GM23338 (cell line): ENCODE measurements at regions not wholly inside any gene's neighbourhood (a gene's known extent, or its start where the extent isn't known, plus 50 kb on each side); places are given as distances from the start of the nearest gene placed in this dataset.

Experiments
- ATAC-seq: fragments of 200-7000 bp; cut with Tn5 transposase; 3 replicates; pipeline ENCODE4 v1.9.1; 2020
- DNase-seq: peaks from one replicate; pipeline ENCODE4 v3.0.0-alpha.2; 2015; ENCODE audit warnings: low spot score
- H2AFZ ChIP-seq: fragments of 200-600 bp; sonication (generic); 2 replicates; pipeline ENCODE4 v1.8.0; 2016; ENCODE audit warnings: antibody characterized with exemption, mild to moderate bottlenecking, moderate library complexity
- H3F3A ChIP-seq: fragments of 200-600 bp; sonication (generic); replicated peaks from 2 replicates; pipeline ENCODE4 v1.8.0; 2017; ENCODE audit warnings: antibody characterized with exemption, mixed run types, low read depth
- H3K27ac ChIP-seq: fragments of 200-600 bp; sonication (generic); 2 replicates; pipeline ENCODE4 v1.6.1; 2016; ENCODE audit warnings: low read depth
- H3K27me3 ChIP-seq: fragments of 200-600 bp; sonication (generic); 2 replicates; pipeline ENCODE4 v1.8.0; 2016; ENCODE audit warnings: mild to moderate bottlenecking, mixed run types, moderate library complexity; ENCODE audit not compliant: insufficient read depth
- H3K36me3 ChIP-seq: fragments of 200-600 bp; sonication (generic); 2 replicates; pipeline ENCODE4 v1.8.0; 2016; ENCODE audit warnings: mild to moderate bottlenecking; ENCODE audit not compliant: insufficient read depth
- H3K4me1 ChIP-seq: fragments of 200-600 bp; sonication (generic); 2 replicates; pipeline ENCODE4 v1.8.0; 2016; ENCODE audit warnings: mild to moderate bottlenecking, moderate library complexity; ENCODE audit not compliant: insufficient read depth
- H3K4me2 ChIP-seq: fragments of 200-600 bp; sonication (generic); 2 replicates; pipeline ENCODE4 v1.7.1; 2017; ENCODE audit warnings: mixed run types
- H3K4me3 ChIP-seq: fragments of 200-600 bp; sonication (generic); 2 replicates; pipeline ENCODE4 v1.6.1; 2016; ENCODE audit warnings: mixed run types
- H3K79me2 ChIP-seq: fragments of 200-600 bp; sonication (generic); replicated peaks from 2 replicates; pipeline ENCODE4 v1.8.0; 2017; ENCODE audit warnings: mild to moderate bottlenecking; ENCODE audit not compliant: insufficient read depth
- H3K9me2 ChIP-seq: fragments of 200-600 bp; sonication (generic); 2 replicates; pipeline ENCODE4 v1.8.0; 2017; ENCODE audit not compliant: insufficient read depth
- H4K20me1 ChIP-seq: fragments of 200-600 bp; sonication (generic); replicated peaks from 2 replicates; pipeline ENCODE4 v1.8.0; 2017; ENCODE audit warnings: mild to moderate bottlenecking; ENCODE audit not compliant: insufficient read depth
- H3K27ac Mint-ChIP-seq: 2 replicates; pipeline ENCODE4 v1.8.0; 2020; ENCODE audit warnings: inconsistent platforms, mild to moderate bottlenecking, moderate library complexity, mixed read lengths
- H3K27me3 Mint-ChIP-seq: 3 replicates; pipeline ENCODE4 v1.8.0; 2022; ENCODE audit warnings: low read depth, mild to moderate bottlenecking, moderate library complexity, mixed read lengths, inconsistent platforms; ENCODE audit not compliant: insufficient read depth, poor library complexity
- H3K36me3 Mint-ChIP-seq: 3 replicates; pipeline ENCODE4 v1.8.0; 2021; ENCODE audit warnings: low read depth, mild to moderate bottlenecking, inconsistent platforms, moderate library complexity, mixed read lengths
- H3K4me1 Mint-ChIP-seq: 3 replicates; pipeline ENCODE4 v1.8.0; 2020; ENCODE audit warnings: mild to moderate bottlenecking, inconsistent platforms, mixed read lengths
- H3K4me3 Mint-ChIP-seq: 3 replicates; pipeline ENCODE4 v1.8.0; 2021; ENCODE audit warnings: moderate library complexity, mild to moderate bottlenecking, inconsistent platforms, mixed read lengths
- H3K9me3 Mint-ChIP-seq: 3 replicates; pipeline ENCODE4 v1.8.0; 2020; ENCODE audit warnings: moderate library complexity, mild to moderate bottlenecking, inconsistent platforms, mixed read lengths
- CREB1 ChIP-seq: fragments of 250-450 bp; sonication (Bioruptor Pico); IDR thresholded peaks from 2 replicates; pipeline ENCODE4 v1.5.0; 2020; ENCODE audit warnings: low read depth, mild to moderate bottlenecking, moderate library complexity
- EZH2 ChIP-seq: fragments of 200-600 bp; sonication (generic); IDR thresholded peaks from one replicate; pipeline ENCODE4 v1.8.0; 2017; ENCODE audit warnings: antibody characterized with exemption, mild to moderate bottlenecking, low read depth; ENCODE audit not compliant: unreplicated experiment
- EZH2phosphoT487 ChIP-seq: fragments of 200-600 bp; sonication (generic); IDR thresholded peaks from one replicate; pipeline ENCODE4 v1.8.1; 2018; ENCODE audit warnings: antibody characterized with exemption; ENCODE audit not compliant: unreplicated experiment
- JUNB ChIP-seq: IDR thresholded peaks from one replicate; pipeline ENCODE4 v1.6.1; 2016; ENCODE audit warnings: antibody characterized with exemption; ENCODE audit not compliant: unreplicated experiment
- NANOG ChIP-seq: IDR thresholded peaks from 2 replicates; pipeline ENCODE4 v1.6.1; 2016; ENCODE audit warnings: antibody characterized with exemption, borderline replicate concordance
- POLR2AphosphoS5 ChIP-seq: IDR thresholded peaks from 2 replicates; pipeline ENCODE4 v1.6.1; 2016; ENCODE audit warnings: antibody characterized with exemption, low read depth
- STAT1 ChIP-seq: IDR thresholded peaks from one replicate; pipeline ENCODE4 v1.6.1; 2016; ENCODE audit warnings: antibody characterized with exemption; ENCODE audit not compliant: unreplicated experiment
- ZNF331 ChIP-seq: fragments of 250-450 bp; sonication (Bioruptor Pico); IDR thresholded peaks from 2 replicates; pipeline ENCODE4 v1.5.0; 2020; ENCODE audit warnings: low read depth, mild to moderate bottlenecking, moderate library complexity
- TF ChIP-seq, protein P1 (sequence below): IDR thresholded peaks from one replicate; pipeline ENCODE4 v1.6.1; 2018; ENCODE audit warnings: antibody characterized with exemption; ENCODE audit not compliant: unreplicated experiment
- TF ChIP-seq, protein P2 (sequence below): IDR thresholded peaks from 2 replicates; pipeline ENCODE4 v1.6.1; 2016; ENCODE audit warnings: antibody characterized with exemption
- TF ChIP-seq, protein P3 (sequence below), 2 experiments: fragments of 200-600 bp in 1 of 2; sonication (generic) in 1 of 2; conservative IDR thresholded peaks; 2 replicates each; pipeline versions ENCODE4 v1.5.1 to v1.6.1; 2016 to 2017; ENCODE audit warnings: antibody characterized with exemption in 2 of 2, low read depth in 2 of 2, mild to moderate bottlenecking in 2 of 2, moderate library complexity in 1 of 2
- TF ChIP-seq, protein P4 (sequence below): fragments of 250-450 bp; sonication (Bioruptor Pico); IDR thresholded peaks from 2 replicates; pipeline ENCODE4 v1.5.0; 2020; ENCODE audit warnings: mild to moderate bottlenecking, moderate library complexity

DNA sequence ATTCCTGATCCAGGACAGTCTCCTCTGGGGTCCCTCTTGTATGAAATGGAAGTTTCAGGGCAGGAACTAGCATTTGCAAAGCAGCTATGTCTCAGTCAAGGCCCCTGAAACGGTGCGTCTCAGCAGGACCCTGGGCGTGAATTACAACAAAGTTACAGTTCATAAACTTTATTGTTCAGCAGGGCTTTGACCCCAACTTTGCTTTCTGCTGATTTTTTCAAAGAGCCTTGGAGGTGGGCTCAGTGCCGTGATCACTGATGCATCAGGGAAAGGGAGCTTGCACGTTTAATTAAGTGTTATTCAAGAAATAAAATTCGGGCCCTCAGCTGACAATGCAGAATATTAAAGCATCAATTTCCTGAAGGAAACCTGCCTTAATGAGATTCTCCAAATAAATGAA, 260.1 kb upstream of the C16orf82 start:
- ATAC-seq (no peak), DNase-seq (no peak)
- Histone ChIP-seq H3F3A (no peaks in the 10 kb centered on the region), H3K4me1 (no peaks in the 10 kb centered on the region), H3K4me2 (no peak overlapping the region), H3K36me3 (no peaks in the 10 kb centered on the region; the same call in 1 of the 2 replicates), H2AFZ (no peak overlapping the region), H4K20me1 (no peaks in the 10 kb centered on the region), H3K9me2 (no peaks in the 10 kb centered on the region), H3K27me3 (no peaks in the 10 kb centered on the region), H3K4me3 (no peak overlapping the region), H3K27ac (no peak overlapping the region), H3K79me2 (no peaks in the 10 kb centered on the region)
- H3K4me1 Mint-ChIP-seq: no peaks in the 10 kb centered on the region
- TF ChIP-seq ZNF331 (CRISPR knock-in tag) (no peak), EZH2 (no peak), JUNB (no peak), STAT1 (no peak), EZH2phosphoT487 (no peak), CREB1 (CRISPR knock-in tag) (no peak), POLR2AphosphoS5 (no peak), NANOG (no peak)
- TF ChIP-seq, protein P1, sequence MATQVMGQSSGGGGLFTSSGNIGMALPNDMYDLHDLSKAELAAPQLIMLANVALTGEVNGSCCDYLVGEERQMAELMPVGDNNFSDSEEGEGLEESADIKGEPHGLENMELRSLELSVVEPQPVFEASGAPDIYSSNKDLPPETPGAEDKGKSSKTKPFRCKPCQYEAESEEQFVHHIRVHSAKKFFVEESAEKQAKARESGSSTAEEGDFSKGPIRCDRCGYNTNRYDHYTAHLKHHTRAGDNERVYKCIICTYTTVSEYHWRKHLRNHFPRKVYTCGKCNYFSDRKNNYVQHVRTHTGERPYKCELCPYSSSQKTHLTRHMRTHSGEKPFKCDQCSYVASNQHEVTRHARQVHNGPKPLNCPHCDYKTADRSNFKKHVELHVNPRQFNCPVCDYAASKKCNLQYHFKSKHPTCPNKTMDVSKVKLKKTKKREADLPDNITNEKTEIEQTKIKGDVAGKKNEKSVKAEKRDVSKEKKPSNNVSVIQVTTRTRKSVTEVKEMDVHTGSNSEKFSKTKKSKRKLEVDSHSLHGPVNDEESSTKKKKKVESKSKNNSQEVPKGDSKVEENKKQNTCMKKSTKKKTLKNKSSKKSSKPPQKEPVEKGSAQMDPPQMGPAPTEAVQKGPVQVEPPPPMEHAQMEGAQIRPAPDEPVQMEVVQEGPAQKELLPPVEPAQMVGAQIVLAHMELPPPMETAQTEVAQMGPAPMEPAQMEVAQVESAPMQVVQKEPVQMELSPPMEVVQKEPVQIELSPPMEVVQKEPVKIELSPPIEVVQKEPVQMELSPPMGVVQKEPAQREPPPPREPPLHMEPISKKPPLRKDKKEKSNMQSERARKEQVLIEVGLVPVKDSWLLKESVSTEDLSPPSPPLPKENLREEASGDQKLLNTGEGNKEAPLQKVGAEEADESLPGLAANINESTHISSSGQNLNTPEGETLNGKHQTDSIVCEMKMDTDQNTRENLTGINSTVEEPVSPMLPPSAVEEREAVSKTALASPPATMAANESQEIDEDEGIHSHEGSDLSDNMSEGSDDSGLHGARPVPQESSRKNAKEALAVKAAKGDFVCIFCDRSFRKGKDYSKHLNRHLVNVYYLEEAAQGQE: no peak
- TF ChIP-seq, protein P2, sequence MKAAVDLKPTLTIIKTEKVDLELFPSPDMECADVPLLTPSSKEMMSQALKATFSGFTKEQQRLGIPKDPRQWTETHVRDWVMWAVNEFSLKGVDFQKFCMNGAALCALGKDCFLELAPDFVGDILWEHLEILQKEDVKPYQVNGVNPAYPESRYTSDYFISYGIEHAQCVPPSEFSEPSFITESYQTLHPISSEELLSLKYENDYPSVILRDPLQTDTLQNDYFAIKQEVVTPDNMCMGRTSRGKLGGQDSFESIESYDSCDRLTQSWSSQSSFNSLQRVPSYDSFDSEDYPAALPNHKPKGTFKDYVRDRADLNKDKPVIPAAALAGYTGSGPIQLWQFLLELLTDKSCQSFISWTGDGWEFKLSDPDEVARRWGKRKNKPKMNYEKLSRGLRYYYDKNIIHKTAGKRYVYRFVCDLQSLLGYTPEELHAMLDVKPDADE: no peak
- TF ChIP-seq, protein P3, sequence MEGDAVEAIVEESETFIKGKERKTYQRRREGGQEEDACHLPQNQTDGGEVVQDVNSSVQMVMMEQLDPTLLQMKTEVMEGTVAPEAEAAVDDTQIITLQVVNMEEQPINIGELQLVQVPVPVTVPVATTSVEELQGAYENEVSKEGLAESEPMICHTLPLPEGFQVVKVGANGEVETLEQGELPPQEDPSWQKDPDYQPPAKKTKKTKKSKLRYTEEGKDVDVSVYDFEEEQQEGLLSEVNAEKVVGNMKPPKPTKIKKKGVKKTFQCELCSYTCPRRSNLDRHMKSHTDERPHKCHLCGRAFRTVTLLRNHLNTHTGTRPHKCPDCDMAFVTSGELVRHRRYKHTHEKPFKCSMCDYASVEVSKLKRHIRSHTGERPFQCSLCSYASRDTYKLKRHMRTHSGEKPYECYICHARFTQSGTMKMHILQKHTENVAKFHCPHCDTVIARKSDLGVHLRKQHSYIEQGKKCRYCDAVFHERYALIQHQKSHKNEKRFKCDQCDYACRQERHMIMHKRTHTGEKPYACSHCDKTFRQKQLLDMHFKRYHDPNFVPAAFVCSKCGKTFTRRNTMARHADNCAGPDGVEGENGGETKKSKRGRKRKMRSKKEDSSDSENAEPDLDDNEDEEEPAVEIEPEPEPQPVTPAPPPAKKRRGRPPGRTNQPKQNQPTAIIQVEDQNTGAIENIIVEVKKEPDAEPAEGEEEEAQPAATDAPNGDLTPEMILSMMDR (conservative IDR thresholded peaks at IDR 0.05; ENCODE audit: low read depth in 2 of 2): no peak
- TF ChIP-seq, protein P4, sequence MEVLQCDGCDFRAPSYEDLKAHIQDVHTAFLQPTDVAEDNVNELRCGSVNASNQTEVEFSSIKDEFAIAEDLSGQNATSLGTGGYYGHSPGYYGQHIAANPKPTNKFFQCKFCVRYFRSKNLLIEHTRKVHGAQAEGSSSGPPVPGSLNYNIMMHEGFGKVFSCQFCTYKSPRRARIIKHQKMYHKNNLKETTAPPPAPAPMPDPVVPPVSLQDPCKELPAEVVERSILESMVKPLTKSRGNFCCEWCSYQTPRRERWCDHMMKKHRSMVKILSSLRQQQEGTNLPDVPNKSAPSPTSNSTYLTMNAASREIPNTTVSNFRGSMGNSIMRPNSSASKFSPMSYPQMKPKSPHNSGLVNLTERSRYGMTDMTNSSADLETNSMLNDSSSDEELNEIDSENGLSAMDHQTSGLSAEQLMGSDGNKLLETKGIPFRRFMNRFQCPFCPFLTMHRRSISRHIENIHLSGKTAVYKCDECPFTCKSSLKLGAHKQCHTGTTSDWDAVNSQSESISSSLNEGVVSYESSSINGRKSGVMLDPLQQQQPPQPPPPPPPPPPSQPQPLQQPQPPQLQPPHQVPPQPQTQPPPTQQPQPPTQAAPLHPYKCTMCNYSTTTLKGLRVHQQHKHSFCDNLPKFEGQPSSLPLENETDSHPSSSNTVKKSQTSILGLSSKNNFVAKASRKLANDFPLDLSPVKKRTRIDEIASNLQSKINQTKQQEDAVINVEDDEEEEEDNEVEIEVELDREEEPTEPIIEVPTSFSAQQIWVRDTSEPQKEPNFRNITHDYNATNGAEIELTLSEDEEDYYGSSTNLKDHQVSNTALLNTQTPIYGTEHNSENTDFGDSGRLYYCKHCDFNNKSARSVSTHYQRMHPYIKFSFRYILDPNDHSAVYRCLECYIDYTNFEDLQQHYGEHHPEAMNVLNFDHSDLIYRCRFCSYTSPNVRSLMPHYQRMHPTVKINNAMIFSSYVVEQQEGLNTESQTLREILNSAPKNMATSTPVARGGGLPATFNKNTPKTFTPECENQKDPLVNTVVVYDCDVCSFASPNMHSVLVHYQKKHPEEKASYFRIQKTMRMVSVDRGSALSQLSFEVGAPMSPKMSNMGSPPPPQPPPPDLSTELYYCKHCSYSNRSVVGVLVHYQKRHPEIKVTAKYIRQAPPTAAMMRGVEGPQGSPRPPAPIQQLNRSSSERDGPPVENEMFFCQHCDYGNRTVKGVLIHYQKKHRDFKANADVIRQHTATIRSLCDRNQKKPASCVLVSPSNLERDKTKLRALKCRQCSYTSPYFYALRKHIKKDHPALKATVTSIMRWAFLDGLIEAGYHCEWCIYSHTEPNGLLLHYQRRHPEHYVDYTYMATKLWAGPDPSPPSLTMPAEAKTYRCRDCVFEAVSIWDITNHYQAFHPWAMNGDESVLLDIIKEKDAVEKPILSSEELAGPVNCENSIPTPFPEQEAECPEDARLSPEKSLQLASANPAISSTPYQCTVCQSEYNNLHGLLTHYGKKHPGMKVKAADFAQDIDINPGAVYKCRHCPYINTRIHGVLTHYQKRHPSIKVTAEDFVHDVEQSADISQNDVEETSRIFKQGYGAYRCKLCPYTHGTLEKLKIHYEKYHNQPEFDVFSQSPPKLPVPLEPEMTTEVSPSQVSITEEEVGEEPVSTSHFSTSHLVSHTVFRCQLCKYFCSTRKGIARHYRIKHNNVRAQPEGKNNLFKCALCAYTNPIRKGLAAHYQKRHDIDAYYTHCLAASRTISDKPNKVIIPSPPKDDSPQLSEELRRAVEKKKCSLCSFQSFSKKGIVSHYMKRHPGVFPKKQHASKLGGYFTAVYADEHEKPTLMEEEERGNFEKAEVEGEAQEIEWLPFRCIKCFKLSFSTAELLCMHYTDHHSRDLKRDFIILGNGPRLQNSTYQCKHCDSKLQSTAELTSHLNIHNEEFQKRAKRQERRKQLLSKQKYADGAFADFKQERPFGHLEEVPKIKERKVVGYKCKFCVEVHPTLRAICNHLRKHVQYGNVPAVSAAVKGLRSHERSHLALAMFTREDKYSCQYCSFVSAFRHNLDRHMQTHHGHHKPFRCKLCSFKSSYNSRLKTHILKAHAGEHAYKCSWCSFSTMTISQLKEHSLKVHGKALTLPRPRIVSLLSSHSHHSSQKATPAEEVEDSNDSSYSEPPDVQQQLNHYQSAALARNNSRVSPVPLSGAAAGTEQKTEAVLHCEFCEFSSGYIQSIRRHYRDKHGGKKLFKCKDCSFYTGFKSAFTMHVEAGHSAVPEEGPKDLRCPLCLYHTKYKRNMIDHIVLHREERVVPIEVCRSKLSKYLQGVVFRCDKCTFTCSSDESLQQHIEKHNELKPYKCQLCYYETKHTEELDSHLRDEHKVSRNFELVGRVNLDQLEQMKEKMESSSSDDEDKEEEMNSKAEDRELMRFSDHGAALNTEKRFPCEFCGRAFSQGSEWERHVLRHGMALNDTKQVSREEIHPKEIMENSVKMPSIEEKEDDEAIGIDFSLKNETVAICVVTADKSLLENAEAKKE (CRISPR knock-in tag): no peak
- peaks cover 83% of the 10 kb centered on the region for H3K9me3 Mint-ChIP-seq
- peaks cover 4% of the 10 kb centered on the region; the same call in 1 of the 3 replicates for H3K36me3 Mint-ChIP-seq
- no peak overlapping the region for H3K27ac Mint-ChIP-seq
- H3K27me3 Mint-ChIP-seq: peaks cover 5% of the 10 kb centered on the region
- H3K4me3 Mint-ChIP-seq: no peak overlapping the region
